ENCODE measurements at regions not wholly inside any gene's neighbourhood (a gene's known extent, or its start where the extent isn't known, plus 50 kb on each side); places are given as distances from the start of the nearest gene placed in this dataset.

DNA sequence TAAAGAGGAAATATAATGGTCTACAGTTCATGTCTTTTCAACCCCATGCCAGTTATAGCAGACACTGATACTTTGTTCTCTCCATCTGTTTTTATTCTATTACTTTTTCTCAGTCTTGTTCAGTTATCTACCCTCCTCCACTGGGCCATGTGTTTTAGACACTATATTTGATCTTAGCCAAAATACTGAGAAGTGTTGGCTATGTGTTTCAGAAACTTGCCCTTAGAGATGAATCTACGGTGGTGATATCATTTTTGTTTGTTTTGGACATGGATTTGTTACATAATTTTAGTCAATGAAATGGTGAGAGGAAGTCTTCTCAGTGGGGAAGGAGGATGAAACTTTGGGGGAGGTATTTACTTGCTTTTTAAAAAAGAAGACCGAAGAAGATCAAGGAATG is 211.5 kb upstream of the DDX53 start:
- ATAC-seq (ENCODE audit: low FRiP score in 2 of 2) (no peak), DNase-seq (no peak)
- Histone ChIP-seq H3K9me3 (no peaks in the 10 kb centered on the region), H3K4me3 (no peak overlapping the region), H3K27ac (no peak overlapping the region), H3K27me3 (no peaks in the 10 kb centered on the region), H3K4me1 (no peaks in the 10 kb centered on the region), H3K36me3 (no peaks in the 10 kb centered on the region)
- TF ChIP-seq POLR2AphosphoS5 (IDR thresholded peaks at IDR 0.05) (no peak), EP300 (IDR thresholded peaks at IDR 0.05) (no peak), POLR2A (IDR thresholded peaks at IDR 0.05) (no peak)
- TF ChIP-seq, protein P1, sequence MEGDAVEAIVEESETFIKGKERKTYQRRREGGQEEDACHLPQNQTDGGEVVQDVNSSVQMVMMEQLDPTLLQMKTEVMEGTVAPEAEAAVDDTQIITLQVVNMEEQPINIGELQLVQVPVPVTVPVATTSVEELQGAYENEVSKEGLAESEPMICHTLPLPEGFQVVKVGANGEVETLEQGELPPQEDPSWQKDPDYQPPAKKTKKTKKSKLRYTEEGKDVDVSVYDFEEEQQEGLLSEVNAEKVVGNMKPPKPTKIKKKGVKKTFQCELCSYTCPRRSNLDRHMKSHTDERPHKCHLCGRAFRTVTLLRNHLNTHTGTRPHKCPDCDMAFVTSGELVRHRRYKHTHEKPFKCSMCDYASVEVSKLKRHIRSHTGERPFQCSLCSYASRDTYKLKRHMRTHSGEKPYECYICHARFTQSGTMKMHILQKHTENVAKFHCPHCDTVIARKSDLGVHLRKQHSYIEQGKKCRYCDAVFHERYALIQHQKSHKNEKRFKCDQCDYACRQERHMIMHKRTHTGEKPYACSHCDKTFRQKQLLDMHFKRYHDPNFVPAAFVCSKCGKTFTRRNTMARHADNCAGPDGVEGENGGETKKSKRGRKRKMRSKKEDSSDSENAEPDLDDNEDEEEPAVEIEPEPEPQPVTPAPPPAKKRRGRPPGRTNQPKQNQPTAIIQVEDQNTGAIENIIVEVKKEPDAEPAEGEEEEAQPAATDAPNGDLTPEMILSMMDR (IDR thresholded peaks at IDR 0.05), result no peak
- WGBS, 2 donors, result 69 to 71% methylated on average over 2 of the region's 2 CpGs

DNA sequence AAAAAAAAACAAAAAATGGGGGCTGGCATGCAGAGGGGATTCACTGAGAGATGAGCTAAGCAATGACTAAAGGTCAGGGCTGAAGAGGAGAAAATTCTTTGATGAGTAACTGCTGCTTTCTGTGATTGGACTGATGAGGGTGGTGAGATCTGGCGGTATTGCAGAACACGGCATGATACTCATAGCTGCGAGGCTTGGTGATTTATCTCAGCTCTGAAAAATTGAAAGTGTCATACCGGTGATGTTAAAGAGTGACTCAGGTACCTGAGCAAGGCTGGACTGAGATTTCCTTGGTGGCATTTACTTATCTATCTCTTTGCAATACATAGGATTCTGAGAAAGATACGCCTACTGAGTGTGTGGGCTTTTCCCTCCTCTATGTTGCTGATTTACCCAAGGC is 204.1 kb upstream of the DDX53 start:
- Histone ChIP-seq H3K27me3 (no peaks in the 10 kb centered on the region), H3K4me1 (no peaks in the 10 kb centered on the region), H3K27ac (no peak overlapping the region), H3K4me3 (no peak overlapping the region), H3K36me3 (no peaks in the 10 kb centered on the region), H3K9me3 (no peaks in the 10 kb centered on the region)
- TF ChIP-seq, protein P1 (IDR thresholded peaks at IDR 0.05), result no peak
- TF ChIP-seq POLR2AphosphoS5 (IDR thresholded peaks at IDR 0.05), result no peak
- no peak for TF ChIP-seq POLR2A (IDR thresholded peaks at IDR 0.05)
- no peak for TF ChIP-seq EP300 (IDR thresholded peaks at IDR 0.05)
- no peak for ATAC-seq (ENCODE audit: low FRiP score in 2 of 2)
- 77 to 78% methylated on average over 5 of the region's 5 CpGs for WGBS, 2 donors
- DNase-seq, result no peak

DNA sequence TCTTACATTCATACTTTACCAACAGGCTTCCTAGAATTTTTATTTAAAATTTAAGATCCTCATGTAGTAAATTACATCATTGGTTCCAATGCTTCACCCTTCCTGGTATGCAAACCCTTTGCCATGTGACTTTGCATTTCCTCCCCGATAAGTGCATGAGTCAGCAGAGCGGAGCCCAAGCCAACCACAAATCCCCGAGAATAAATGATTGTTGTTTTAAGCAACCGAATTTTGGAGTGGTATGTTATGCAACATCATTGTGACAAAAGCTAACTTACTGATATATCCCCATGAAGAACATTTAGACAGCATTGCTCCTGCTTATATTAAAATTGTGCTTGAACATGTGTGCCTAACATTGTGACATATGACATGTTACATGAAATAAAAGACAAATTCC is 199.4 kb upstream of the DDX53 start:
- Histone ChIP-seq H3K27me3 (no peaks in the 10 kb centered on the region), H3K4me3 (no peak overlapping the region), H3K4me1 (no peaks in the 10 kb centered on the region), H3K9me3 (no peaks in the 10 kb centered on the region), H3K36me3 (no peaks in the 10 kb centered on the region), H3K27ac (no peak overlapping the region)
- DNase-seq, result peak in 1 of 2 donors; percentile 22
- WGBS, 2 donors, result 27 to 41% methylated on average over 4 of the region's 4 CpGs
- no peak for TF ChIP-seq EP300 (IDR thresholded peaks at IDR 0.05)
- TF ChIP-seq, protein P1 (IDR thresholded peaks at IDR 0.05), result no peak
- no peak for TF ChIP-seq POLR2AphosphoS5 (IDR thresholded peaks at IDR 0.05)
- TF ChIP-seq POLR2A (IDR thresholded peaks at IDR 0.05), result no peak
- peak in 1 of 2 donors; percentile 65 for ATAC-seq (ENCODE audit: low FRiP score in 2 of 2)

DNA sequence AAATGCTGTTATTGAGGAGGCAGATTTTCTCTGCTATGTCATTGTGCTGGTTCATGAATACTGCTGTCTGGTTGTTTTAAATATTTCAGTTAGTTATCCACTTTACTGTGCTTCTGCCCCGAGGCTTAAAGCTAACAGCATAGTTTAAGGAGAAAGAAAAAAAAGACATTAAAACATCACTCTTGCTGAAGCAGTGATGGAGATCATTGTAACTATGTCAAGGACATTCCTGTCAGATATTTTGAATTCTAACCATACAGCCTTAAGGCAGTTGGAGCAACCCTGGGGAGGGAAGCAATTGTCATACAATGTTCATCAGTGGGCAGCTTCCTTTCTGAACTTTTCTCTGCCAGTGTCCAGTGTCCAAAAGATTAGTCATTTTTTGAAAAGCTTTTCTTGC is 199.0 kb upstream of the DDX53 start:
- WGBS, 2 donors, result 47 to 53% methylated on average over 1 of the region's 1 CpG
- TF ChIP-seq, protein P1 (IDR thresholded peaks at IDR 0.05), result no peak
- TF ChIP-seq EP300 (IDR thresholded peaks at IDR 0.05) (no peak), POLR2A (IDR thresholded peaks at IDR 0.05) (no peak), POLR2AphosphoS5 (IDR thresholded peaks at IDR 0.05) (no peak)
- Histone ChIP-seq H3K4me1 (no peaks in the 10 kb centered on the region), H3K27ac (no peak overlapping the region), H3K9me3 (no peaks in the 10 kb centered on the region), H3K27me3 (no peaks in the 10 kb centered on the region), H3K4me3 (no peak overlapping the region), H3K36me3 (no peaks in the 10 kb centered on the region)
- DNase-seq (no peak), ATAC-seq (ENCODE audit: low FRiP score in 2 of 2) (no peak)

DNA sequence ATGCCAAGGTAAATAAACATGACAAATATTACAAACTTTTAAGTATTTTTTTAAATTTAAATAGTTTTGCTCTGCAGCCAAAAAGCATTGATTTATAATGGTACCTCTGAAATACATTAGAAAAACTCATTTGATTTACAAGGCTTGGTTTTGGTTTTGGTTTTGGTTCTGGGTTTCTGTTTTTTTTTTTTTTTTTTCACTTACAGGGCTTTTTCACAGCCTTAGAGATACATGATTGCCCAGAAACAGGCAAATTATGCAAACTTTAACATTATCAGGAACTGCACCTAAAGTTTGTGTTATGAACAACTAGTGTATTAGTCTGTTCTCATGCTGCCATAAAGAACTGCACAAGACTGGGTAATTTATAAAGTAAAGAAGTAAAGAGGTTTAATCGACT is 196.4 kb upstream of the DDX53 start:
- no peaks in the 10 kb centered on the region for H3K9me3 ChIP-seq
- TF ChIP-seq, protein P1 (IDR thresholded peaks at IDR 0.05), result no peak
- TF ChIP-seq POLR2AphosphoS5 (IDR thresholded peaks at IDR 0.05) (no peak), EP300 (IDR thresholded peaks at IDR 0.05) (no peak), POLR2A (IDR thresholded peaks at IDR 0.05) (no peak)
- H3K36me3 ChIP-seq, result no peaks in the 10 kb centered on the region
- no peak overlapping the region for H3K4me3 ChIP-seq
- 50 to 58% methylated on average over 1 of the region's 1 CpG for WGBS, 2 donors
- H3K27me3 ChIP-seq, result no peaks in the 10 kb centered on the region
- no peak for ATAC-seq (ENCODE audit: low FRiP score in 2 of 2)
- no peaks in the 10 kb centered on the region for H3K4me1 ChIP-seq
- DNase-seq, result no peak
- no peak overlapping the region for H3K27ac ChIP-seq
